A172 (cell line): ENCODE measurements at regions not wholly inside any gene's neighbourhood (a gene's known extent, or its start where the extent isn't known, plus 50 kb on each side); places are given as distances from the start of the nearest gene placed in this dataset.
"Not testable (repeated sequence)": the region's sequence is repeated elsewhere in the genome, so short reads cannot be mapped to it uniquely, and the experiment has no call there.

Experiments used
- DNase-seq: peaks from one replicate; pipeline ENCODE4 v3.0.0-alpha.2; 2015; ENCODE audit warnings: low spot score

DNA sequence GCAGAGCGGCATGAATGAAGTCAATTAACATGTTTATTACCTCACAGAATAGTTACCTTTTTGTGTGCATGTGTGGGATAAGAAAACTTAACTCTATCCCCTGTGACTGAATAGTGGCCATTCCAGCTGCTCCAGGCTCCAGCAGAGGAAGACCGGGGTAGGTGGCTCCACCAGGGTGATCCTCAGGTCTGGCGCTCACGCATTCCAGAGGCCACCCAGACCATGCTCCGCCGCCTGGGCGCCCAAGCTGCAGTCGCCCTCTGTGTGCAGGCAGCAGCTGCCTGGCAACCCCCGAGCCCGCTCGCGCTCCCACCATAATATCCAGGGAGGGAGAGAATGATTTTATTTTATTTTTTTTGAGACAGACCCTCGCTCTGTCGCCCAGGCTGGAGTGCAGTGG lies 1474.5 kb upstream of the TPTE start:
- DNase-seq, result not testable (repeated sequence)

DNA sequence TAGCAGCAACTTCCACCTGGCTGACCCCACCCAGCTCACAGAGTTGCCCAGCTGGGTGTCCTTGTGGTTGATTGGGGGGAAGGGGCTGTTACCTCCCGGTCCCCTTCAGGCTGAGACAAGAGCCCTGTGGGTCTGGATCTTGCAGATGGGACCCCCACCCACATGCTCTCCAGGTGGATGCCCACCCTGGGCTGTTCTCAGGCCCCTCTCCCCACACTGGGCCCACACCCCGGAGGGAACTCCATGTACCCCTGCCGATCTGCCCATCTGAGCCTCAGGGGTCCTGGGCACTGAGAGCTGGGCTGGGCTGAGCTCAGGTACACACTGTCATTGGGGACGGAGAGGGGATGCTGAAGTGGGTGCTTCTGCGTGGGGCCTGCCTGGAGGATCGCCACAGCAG lies 1453.9 kb upstream of the TPTE start:
- DNase-seq, result not testable (repeated sequence)

DNA sequence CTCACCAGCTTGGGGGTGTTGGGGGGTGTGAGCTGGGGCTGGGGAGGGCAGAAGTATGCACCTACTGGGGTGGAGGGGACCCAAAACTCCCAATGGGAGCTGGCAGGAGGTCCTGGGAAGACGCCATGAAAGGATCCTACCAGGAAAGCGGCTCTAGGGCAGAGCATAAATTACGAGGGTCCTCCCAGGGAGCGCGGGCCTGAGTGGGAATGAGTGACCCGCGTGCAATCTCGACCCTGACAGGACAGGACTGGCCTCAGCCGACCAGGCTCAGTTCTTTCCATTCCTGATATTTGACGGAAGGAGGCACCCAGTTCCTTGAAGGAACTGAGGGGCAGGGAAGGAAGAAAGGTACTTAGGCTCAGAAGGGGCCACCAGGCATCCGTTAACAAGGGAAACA lies 1452.8 kb upstream of the TPTE start:
- DNase-seq, result not testable (repeated sequence)

- not testable (repeated sequence) for DNase-seq
Observed at GRCh38 chr21:9070703-9071102, 1450.7 kb upstream of the TPTE start.

DNA sequence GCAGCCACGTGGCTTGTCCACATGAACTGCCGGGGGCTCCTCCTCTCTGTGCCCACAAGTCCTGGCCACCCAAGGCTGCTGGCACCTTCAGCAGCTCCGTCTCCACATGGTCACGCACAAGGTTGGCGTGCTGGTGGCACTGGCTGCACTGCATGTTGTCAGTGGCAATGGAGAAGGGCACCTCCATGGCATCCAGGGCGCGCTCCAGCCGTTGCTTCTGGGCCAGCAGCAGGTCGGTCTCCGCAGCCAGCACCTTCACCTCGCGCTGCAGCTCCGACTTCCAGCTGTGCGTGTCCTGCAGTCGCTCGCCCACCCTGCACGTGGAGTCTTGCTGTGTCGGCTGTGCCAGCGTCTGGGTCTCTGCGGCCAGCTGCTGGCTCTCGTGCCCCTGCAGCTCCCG lies 1448.4 kb upstream of the TPTE start:
- not testable (repeated sequence) for DNase-seq

DNA sequence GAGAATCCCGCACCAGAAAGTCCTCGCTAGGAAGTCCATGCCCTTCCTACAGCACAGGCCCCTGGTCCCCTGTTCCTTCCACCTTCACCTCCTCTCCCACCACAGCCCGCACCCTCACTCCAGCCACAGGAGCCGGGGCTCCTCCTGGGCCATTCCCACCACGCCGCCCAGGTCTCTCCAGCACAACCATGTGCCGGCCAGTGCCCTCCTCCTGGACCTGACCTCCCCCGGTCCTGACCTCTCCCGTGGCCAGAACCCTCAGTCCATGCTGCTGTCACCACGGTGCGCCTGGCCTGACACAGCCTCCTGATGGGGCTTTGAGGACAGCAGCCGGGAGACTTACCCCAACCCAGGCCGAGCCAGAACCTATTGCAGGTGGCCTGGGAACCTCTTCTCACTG lies 1446.6 kb upstream of the TPTE start:
- DNase-seq, result not testable (repeated sequence)

DNA sequence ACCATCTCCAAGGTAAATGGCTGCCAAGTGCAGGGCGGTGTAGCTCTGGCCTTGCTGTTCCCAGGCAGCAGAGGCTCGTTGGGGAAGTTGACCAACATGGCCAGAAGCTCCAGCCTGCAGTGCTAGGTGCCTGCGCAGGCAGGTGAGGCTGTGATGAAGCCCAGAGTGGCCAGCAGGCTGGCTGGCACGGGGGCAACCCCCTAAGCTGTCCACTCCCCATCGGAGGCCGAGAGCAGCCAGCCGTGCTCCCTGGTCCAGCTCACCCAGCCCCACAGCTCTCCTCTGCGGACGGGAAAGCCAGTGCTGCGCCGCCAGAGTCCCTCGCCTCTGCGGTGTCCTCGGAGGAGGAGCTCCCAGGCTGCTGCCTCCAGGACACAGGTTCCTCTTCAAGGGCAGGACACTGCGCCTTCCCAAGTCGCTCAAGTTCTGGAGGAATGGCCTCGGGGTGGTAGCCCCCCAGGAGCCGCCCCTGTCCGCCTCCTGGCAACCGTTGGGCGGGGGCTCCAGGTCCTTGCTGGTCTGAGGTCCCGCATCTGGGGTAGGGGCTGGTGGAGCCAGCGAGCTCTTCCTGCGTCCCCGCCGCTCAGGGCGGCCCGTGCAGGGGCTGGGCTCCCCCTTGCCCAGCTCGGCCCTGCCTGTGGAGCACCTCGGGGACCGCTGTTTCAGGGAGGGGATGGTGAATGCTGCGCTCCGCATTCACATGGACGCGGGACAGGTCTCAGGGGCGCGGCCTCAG lies 1438.1 kb upstream of the TPTE start:
- not testable (repeated sequence) for DNase-seq

- DNase-seq, result not testable (repeated sequence)
Observed at GRCh38 chr21:9086299-9086698, 1435.1 kb upstream of the TPTE start.

- DNase-seq, result not testable (repeated sequence)
Observed at GRCh38 chr21:9087816-9088215, 1433.6 kb upstream of the TPTE start.

DNA sequence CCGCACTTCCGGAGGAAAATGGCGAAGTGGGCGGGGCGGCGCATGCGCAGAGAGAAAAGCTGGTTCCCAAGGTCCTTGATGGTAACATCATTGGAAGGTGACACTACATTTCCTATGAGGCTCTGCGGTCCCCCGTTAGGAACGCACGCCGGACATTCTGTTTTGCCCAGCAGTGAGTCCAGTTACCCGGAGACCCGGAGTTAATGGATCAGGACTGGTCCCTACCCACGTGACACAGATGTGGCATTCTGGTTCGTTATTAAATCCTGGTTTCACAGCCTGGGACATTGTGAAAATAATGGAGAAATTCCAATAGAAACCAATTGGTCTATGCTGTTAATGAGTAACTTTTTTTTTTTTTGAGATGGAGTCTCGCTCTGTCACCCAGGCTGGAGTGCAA lies 1391.6 kb upstream of the TPTE start:
- DNase-seq, result not testable (repeated sequence)

- DNase-seq, result not testable (repeated sequence)
Observed at GRCh38 chr21:9130817-9131216, 1390.6 kb upstream of the TPTE start.
